ENCODE measurements at regions not wholly inside any gene's neighbourhood (a gene's known extent, or its start where the extent isn't known, plus 50 kb on each side); places are given as distances from the start of the nearest gene placed in this dataset.

- Histone ChIP-seq H3K9ac (ENCODE audit: low read length) (no peak overlapping the region), H4K20me1 (ENCODE audit: insufficient read depth, low read length) (no peaks in the 10 kb centered on the region), H3K4me3 (ENCODE audit: low read length) (no peak overlapping the region), H3K4me2 (ENCODE audit: low read length) (no peak overlapping the region), H3K9me3 (ENCODE audit: insufficient read depth, low read length) (no peaks in the 10 kb centered on the region), H3K79me2 (ENCODE audit: low read length) (no peaks in the 10 kb centered on the region), H3K27me3 (ENCODE audit: low read depth, low read length) (no peaks in the 10 kb centered on the region), H3K4me1 (ENCODE audit: low read length) (no peaks in the 10 kb centered on the region), H3K36me3 (replicated peaks; ENCODE audit: low read depth, low read length) (no peaks in the 10 kb centered on the region), H2AFZ (ENCODE audit: low read depth, low read length) (no peak overlapping the region), H3K27ac (ENCODE audit: low read length) (no peak overlapping the region)
- no peak for TF ChIP-seq EZH2phosphoT487 (IDR thresholded peaks at IDR 0.05; ENCODE audit: low read depth)
- no peak for TF ChIP-seq CTCF (IDR thresholded peaks at IDR 0.05; ENCODE audit: low read depth, low read length)
Observed at GRCh38 chr2:150554046-150554445, 66.6 kb upstream of the RND3 start.

DNA sequence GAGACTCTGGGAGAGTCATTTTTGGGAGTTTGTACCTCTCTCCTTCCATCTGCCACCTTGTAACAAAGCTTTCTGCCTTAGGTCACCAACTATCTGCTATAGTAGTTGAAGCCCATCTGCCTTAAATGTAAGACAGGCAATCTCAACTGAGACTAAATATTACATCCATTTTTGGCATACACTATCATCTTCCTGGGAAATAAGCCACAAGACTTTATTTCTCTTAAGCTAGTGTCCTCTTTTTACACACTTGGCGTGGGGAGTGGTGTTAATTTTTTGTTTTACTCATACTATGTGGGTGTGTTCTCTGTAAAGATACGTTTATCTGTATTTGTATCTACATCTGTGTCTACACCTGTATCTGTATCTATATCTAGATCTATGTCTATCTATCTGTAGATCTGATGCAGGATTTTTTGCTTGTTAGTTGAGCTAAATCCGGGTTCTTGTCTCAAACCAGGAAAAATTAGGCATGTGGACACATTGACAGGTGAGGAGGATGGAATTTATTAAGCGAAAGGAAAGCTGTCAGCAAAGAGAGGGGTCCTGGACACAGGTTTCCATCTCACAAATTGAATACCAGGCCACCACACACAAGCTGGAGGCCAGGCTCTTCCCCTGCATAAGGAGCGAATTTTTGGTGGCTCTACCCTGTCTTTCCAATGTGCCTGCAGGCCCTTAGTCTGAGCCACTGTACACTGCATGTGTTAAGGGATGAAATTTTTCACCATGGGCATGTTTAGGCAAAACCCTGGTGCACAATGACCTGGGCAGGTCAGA, 64.8 kb upstream of the RND3 start:
- Histone ChIP-seq H3K36me3 (replicated peaks; ENCODE audit: low read depth, low read length) (no peaks in the 10 kb centered on the region), H3K79me2 (ENCODE audit: low read length) (no peaks in the 10 kb centered on the region), H3K27me3 (ENCODE audit: low read depth, low read length) (no peaks in the 10 kb centered on the region), H3K9ac (ENCODE audit: low read length) (no peak overlapping the region), H3K9me3 (ENCODE audit: insufficient read depth, low read length) (no peaks in the 10 kb centered on the region), H2AFZ (ENCODE audit: low read depth, low read length) (no peak overlapping the region), H3K4me1 (ENCODE audit: low read length) (no peaks in the 10 kb centered on the region), H3K4me3 (ENCODE audit: low read length) (no peak overlapping the region), H3K4me2 (ENCODE audit: low read length) (no peak overlapping the region), H3K27ac (ENCODE audit: low read length) (no peak overlapping the region), H4K20me1 (ENCODE audit: insufficient read depth, low read length) (no peaks in the 10 kb centered on the region)
- TF ChIP-seq CTCF (IDR thresholded peaks at IDR 0.05; ENCODE audit: low read depth, low read length) (no peak), EZH2phosphoT487 (IDR thresholded peaks at IDR 0.05; ENCODE audit: low read depth) (no peak)

- no peak overlapping the region for H3K4me2 ChIP-seq (ENCODE audit: low read length)
- H3K4me1 ChIP-seq (ENCODE audit: low read length), result no peaks in the 10 kb centered on the region
- H3K9me3 ChIP-seq (ENCODE audit: insufficient read depth, low read length), result no peaks in the 10 kb centered on the region
- TF ChIP-seq CTCF (IDR thresholded peaks at IDR 0.05; ENCODE audit: low read depth, low read length), result no peak
- no peak for TF ChIP-seq EZH2phosphoT487 (IDR thresholded peaks at IDR 0.05; ENCODE audit: low read depth)
- H3K9ac ChIP-seq (ENCODE audit: low read length), result no peak overlapping the region
- no peaks in the 10 kb centered on the region for H3K79me2 ChIP-seq (ENCODE audit: low read length)
- H3K27me3 ChIP-seq (ENCODE audit: low read depth, low read length), result no peaks in the 10 kb centered on the region
- no peak overlapping the region for H2AFZ ChIP-seq (ENCODE audit: low read depth, low read length)
- H4K20me1 ChIP-seq (ENCODE audit: insufficient read depth, low read length), result no peaks in the 10 kb centered on the region
- H3K27ac ChIP-seq (ENCODE audit: low read length), result no peak overlapping the region
- H3K36me3 ChIP-seq (replicated peaks; ENCODE audit: low read depth, low read length), result no peaks in the 10 kb centered on the region
- no peak overlapping the region for H3K4me3 ChIP-seq (ENCODE audit: low read length)
Observed at GRCh38 chr2:150549381-150549780, 61.9 kb upstream of the RND3 start.

GRCh38 chr2:150548527-150548926, 61.1 kb upstream of the RND3 start:
- no peaks in the 10 kb centered on the region for H3K4me1 ChIP-seq (ENCODE audit: low read length)
- no peak overlapping the region for H3K4me3 ChIP-seq (ENCODE audit: low read length)
- H2AFZ ChIP-seq (ENCODE audit: low read depth, low read length), result no peak overlapping the region
- H3K79me2 ChIP-seq (ENCODE audit: low read length), result no peaks in the 10 kb centered on the region
- no peaks in the 10 kb centered on the region for H3K27me3 ChIP-seq (ENCODE audit: low read depth, low read length)
- no peaks in the 10 kb centered on the region for H4K20me1 ChIP-seq (ENCODE audit: insufficient read depth, low read length)
- no peaks in the 10 kb centered on the region for H3K9me3 ChIP-seq (ENCODE audit: insufficient read depth, low read length)
- no peak overlapping the region for H3K9ac ChIP-seq (ENCODE audit: low read length)
- no peaks in the 10 kb centered on the region for H3K36me3 ChIP-seq (replicated peaks; ENCODE audit: low read depth, low read length)
- no peak overlapping the region for H3K27ac ChIP-seq (ENCODE audit: low read length)
- TF ChIP-seq EZH2phosphoT487 (IDR thresholded peaks at IDR 0.05; ENCODE audit: low read depth) (no peak), CTCF (IDR thresholded peaks at IDR 0.05; ENCODE audit: low read depth, low read length) (peak; percentile 55)
- no peak overlapping the region for H3K4me2 ChIP-seq (ENCODE audit: low read length)

Measured in OCI-LY3 (cell line).